ENCODE measurements at regions not wholly inside any gene's neighbourhood (a gene's known extent, or its start where the extent isn't known, plus 50 kb on each side); places are given as distances from the start of the nearest gene placed in this dataset.

- H3K4me3 ChIP-seq (ENCODE audit: low read depth, low read length) = no peak overlapping the region
- CTCF ChIA-PET = interaction anchor here (1.1 kb wide), 1 partner anchor 9 kb away, joined by 3 read pairs; no protein-coding TSS in a partner anchor
- TF ChIP-seq ZNF248 (tag by site-specific recombination; IDR thresholded peaks at IDR 0.05) (no peak), ZNF544 (tag by site-specific recombination; IDR thresholded peaks at IDR 0.05) (no peak), ZNF26 (tag by site-specific recombination; IDR thresholded peaks at IDR 0.05) (no peak), KLF16 (tag by site-specific recombination; IDR thresholded peaks at IDR 0.05) (no peak), ZBTB26 (tag by site-specific recombination; optimal IDR thresholded peaks at IDR 0.05) (no peak), ZNF529 (tag by site-specific recombination; IDR thresholded peaks at IDR 0.05; ENCODE audit: insufficient replicate concordance) (no peak), ZNF18 (tag by site-specific recombination; IDR thresholded peaks at IDR 0.05) (no peak), ZNF501 (tag by site-specific recombination; IDR thresholded peaks at IDR 0.05) (no peak), ATF2 (tag by site-specific recombination; IDR thresholded peaks at IDR 0.05; ENCODE audit: low read depth) (no peak), ZNF623 (tag by site-specific recombination; IDR thresholded peaks at IDR 0.05) (no peak), PRDM4 (tag by site-specific recombination; IDR thresholded peaks at IDR 0.05) (no peak), HOXC10 (CRISPR knock-in tag; IDR thresholded peaks at IDR 0.05) (no peak), GLI4 (tag by site-specific recombination; IDR thresholded peaks at IDR 0.05) (no peak), BCL6B (tag by site-specific recombination; IDR thresholded peaks at IDR 0.05) (no peak), ZBTB20 (tag by site-specific recombination; IDR thresholded peaks at IDR 0.05) (no peak), ZNF362 (tag by site-specific recombination; IDR thresholded peaks at IDR 0.05) (no peak), ZNF354C (tag by site-specific recombination; IDR thresholded peaks at IDR 0.05; ENCODE audit: borderline replicate concordance, low read depth) (no peak), ZNF132 (tag by site-specific recombination; IDR thresholded peaks at IDR 0.05; ENCODE audit: borderline replicate concordance) (no peak), ZNF48 (tag by site-specific recombination; IDR thresholded peaks at IDR 0.05) (no peak), ZNF112 (tag by site-specific recombination; IDR thresholded peaks at IDR 0.05) (no peak)
- H3K4me1 ChIP-seq (ENCODE audit: control insufficient read depth, insufficient read depth, low read length) = no peaks in the 10 kb centered on the region; the same call in 1 of the 2 replicates
- H3K9me3 ChIP-seq (ENCODE audit: control insufficient read depth, insufficient read depth, low read depth, low read length) = no peaks in the 10 kb centered on the region
- POLR2A ChIA-PET = no interaction called here
- no peaks in the 10 kb centered on the region for H3K36me3 ChIP-seq (ENCODE audit: control insufficient read depth in 2 of 2, insufficient read depth in 1 of 2, low read length in 2 of 2)
- no peak overlapping the region for H3K27ac ChIP-seq (ENCODE audit: extremely low read depth, low read depth, low read length)
Observed at GRCh38 chr18:44586782-44587524, 93.7 kb upstream of the SETBP1 start.

Measured in HEK293 (cell line).